HG03039 (cell line): ENCODE measurements at regions not wholly inside any gene's neighbourhood (a gene's known extent, or its start where the extent isn't known, plus 50 kb on each side); places are given as distances from the start of the nearest gene placed in this dataset.
"Not testable (repeated sequence)": the region's sequence is repeated elsewhere in the genome, so short reads cannot be mapped to it uniquely, and the experiment has no call there.

ENCODE experiments used
- ATAC-seq: cut with Tn5 transposase; IDR thresholded peaks from one replicate; pipeline ENCODE4 v1.9.1; 2021; ENCODE audit warnings: mild to moderate bottlenecking, moderate library complexity; ENCODE audit not compliant: unreplicated experiment

DNA sequence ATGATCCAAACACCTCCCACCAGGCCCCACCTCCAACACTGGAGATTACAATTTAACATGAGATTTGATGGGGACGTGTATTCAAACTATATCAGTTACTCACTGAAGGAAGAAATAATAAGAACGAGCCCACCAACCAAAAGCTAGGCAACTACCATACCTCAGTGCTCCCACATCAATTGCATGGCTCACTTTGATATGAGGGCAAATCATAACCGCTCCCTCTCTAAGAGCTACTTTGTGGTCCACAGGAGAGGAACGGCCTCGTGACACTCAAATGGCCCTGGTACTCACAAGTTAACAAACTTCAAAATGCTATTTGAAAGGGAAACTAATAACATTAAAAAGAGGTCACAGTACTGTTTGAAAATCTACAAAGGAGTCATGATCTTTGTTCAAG lies 170.7 kb upstream of the SLC7A11 start:
- no peak for ATAC-seq

- no peak for ATAC-seq
These were observed 168.1 kb upstream of the SLC7A11 start for GRCh38 chr4:138410266-138410665.

DNA sequence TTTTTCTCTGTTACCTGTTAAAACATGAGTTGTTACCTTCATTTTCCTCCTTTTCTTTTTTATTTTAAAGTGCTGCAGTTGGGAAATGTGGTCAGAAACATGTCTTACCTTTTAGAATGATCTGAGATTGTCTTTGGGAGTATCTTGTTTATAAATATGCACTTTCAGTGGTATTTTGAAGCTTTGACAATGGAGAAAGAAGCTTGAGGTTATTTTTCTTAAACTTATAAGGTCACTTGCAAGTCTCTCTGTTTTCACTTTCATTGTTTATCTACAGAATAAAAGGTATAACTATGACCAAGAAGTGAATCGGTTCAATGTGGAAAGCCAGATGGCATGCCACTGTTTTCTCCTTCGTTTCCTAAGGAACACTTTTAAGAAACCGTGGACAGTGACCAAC lies 167.5 kb upstream of the SLC7A11 start:
- ATAC-seq: no peak

GRCh38 chr4:138408758-138409157 lies 166.6 kb upstream of the SLC7A11 start:
- no peak for ATAC-seq

- ATAC-seq: no peak
These were observed 165.2 kb upstream of the SLC7A11 start for GRCh38 chr4:138407329-138407728.

DNA sequence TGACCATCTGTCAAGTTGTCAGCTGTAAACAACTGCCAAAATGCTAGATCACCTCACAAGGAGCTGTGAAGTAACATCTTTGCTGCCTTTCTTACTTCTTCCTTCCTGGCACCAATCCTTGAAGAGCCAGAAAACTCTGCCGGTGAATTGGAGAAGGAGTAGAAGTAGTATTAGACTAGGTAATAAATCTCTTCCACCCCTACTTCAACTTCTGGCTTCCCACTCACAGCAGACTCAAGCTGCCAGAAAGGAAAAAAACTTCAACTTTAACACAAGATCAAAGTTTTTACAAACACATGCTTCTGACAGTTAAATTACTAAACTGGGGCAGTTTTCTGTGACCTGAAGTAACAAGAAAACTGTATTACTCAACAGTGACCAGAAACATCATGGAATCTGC lies 164.7 kb upstream of the SLC7A11 start:
- ATAC-seq: no peak

DNA sequence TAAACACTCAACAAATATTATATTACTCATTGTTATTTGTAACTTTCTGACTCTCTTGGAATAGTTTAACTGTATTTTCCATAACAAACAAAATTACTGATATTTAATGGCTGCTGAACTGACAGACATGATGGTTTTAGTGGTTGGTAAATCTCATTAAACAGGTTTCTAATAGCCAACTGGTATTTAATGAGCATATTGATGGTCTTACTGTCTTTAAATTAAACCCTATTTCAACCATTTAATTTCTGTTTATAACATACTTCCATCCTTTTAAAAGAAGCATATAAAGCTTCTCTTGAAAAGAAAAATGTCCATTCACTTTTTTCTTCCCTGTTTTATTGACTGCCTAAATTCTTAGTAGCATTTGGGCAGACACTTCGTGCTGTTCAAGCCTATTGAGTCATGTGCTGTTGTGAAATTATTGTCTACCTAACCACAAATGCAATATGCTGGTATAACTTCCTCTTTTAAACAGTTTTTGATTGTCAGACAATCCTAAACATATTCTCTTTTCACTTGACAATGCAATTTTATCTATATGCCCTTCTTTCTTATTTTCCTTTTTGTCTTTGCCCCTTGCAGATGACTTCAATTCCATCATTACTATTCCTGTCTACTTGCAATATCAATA lies 163.9 kb upstream of the SLC7A11 start:
- ATAC-seq: peak; percentile 55

GRCh38 chr4:138405466-138405891 lies 163.3 kb upstream of the SLC7A11 start:
- ATAC-seq: peak; percentile 63

DNA sequence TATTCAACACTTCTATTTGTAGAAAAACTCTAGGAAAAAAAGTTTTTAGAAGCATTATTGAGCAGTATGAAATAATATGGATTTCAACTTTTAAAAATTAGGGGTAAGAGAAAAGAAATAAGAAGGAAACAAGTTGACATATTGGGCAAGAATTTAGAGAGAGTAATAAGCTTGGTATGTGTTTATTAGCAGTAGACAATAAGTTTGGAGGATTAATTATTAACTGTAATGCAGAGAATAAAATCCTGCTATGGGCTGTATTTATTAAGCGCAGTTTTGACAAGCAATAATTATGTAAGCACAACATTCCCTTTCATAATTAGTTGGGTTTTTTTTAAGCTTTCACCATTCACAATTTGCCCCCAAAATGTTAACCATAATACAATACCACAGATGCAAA lies 162.7 kb upstream of the SLC7A11 start:
- ATAC-seq: no peak

DNA sequence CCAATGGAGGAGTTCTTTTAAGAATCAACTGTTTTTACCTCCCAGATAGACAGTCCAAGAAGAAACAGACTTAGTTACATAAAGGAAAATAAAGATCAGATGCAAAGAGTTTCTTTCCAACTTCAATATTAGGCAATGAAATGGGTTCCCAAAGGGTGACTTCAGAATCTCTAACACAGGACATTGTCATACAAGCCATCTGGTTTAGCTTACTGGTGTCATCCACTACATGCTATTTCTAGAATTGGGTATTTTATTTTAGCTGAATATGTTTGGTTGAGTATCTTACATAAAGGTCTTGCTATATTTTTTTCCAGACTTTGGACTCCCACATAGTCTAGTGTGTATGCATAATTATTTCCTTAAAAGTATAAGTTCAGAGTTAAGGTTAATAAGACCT lies 162.1 kb upstream of the SLC7A11 start:
- ATAC-seq: no peak

- no peak for ATAC-seq
These were observed 159.2 kb upstream of the SLC7A11 start for GRCh38 chr4:138401334-138401733.

DNA sequence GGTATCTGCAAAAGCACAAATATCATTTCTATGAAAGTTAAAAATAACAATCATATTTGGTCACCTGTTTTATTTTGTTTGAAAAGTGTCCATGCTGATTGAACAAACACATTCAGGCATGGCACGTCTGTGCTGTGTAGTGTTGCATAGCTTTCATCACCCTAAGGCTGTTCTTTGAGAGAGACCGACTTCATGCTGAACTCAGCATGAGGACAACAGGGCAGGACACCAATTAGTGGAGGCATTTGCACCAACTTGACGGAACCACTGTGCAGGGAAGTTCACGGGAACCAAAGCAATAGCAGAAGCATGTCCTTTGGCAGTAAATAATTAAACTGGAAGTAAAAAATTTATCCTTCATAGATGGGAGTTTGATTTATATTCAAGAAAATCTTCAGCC lies 158.4 kb upstream of the SLC7A11 start:
- no peak for ATAC-seq

DNA sequence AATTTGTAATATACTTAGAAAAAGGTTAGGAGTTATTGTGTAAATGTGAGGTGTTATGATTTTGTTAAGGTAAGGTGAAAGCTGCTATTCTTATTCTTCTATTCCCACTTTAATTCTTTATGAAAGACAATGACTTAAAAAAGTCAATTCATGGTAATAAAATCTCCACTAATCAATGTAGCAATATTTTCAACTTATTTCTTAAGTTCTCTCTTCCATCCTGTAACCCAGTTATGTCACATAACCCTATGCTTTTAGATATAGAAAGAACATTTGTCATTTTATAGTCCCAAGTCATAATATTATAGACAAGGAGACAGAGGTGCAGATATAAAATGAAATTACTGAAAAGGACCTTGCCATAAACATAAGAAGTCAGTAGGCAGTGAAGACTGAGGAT lies 157.9 kb upstream of the SLC7A11 start:
- no peak for ATAC-seq

GRCh38 chr4:138399081-138399480 lies 156.9 kb upstream of the SLC7A11 start:
- no peak for ATAC-seq

DNA sequence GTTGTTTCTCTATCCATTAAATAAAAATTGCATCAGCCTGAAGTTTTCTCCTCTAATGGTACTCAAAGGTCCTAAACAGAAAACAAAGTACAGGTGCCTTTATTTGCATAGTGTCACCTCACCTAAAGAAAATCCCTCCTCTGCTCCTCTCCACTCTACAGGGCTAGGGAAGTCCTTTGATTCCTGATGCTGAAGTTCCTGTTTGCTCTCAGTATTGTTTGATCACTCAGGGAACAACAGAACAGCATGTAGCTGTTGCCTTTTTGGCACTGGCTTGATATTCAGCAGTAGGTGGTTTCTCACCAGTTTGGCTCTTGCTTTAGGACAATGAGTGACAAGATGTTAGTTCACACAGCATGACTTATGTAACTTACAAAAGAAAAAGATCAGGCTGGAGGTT lies 156.2 kb upstream of the SLC7A11 start:
- no peak for ATAC-seq

DNA sequence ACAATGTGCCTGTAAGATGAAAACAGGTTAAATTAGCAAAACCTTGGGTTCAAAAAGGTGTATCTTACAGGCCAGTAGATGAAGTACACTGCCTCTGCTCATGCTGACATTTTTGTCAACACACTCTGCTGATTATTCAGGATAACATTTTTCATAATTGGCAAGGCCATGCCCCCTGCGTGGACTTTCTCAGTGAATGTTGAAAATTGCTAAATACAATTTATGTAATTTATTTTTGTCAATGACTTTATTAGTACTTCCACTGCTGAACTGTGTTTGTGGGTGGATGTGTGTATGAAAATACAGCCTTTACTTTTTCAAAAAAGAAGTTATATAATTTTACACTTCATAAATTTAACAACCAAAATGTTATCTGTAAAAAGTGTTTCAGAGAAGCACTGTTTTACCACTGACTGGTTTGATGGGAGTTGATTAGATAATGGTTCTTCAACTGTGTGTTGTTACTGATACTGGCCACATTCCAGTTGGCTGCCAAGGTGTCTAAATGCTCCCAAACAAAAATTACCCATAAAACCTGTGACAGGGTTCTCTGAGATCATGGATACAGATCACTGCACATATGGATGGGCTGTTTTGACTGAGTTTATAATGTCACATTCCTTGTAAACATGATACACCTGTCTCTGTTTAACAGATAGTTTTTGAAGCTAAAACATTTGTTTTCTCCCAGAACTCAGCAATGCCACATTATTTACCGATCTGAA lies 151.9 kb upstream of the SLC7A11 start:
- no peak for ATAC-seq

- ATAC-seq: no peak
These were observed 150.7 kb upstream of the SLC7A11 start for GRCh38 chr4:138392751-138393308.

DNA sequence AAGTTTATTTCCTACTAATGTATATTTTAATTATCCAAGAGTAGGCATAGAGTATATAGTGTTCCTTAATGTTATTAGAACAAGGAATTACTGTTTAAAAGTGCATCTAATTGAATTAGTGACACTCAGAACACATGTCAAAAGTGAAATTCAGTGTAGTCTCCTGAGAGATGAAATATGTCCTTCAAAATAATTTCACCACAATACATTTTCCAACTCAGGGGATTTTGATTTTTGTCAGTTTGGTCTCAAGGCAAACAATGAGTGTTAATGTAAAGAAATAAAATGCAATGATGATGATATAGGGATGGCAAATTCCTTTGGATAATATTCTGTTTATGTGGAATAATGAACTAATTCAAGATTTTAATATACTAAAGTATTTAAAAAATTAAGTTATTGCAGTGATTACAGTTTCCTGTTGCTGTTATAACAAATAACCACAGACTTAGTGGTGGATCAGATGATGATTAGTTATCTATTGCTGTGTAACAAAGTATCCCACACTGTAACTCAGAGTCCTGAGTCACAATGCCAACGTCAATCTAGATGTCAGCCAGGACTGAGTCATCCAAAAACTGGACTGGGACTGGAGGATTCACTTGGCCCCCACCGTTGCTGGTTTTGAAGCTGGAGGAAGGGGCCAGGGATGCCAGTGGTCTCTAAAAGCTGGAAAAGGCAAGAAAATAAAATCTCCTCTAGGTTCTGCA lies 148.0 kb upstream of the SLC7A11 start:
- ATAC-seq: no peak

DNA sequence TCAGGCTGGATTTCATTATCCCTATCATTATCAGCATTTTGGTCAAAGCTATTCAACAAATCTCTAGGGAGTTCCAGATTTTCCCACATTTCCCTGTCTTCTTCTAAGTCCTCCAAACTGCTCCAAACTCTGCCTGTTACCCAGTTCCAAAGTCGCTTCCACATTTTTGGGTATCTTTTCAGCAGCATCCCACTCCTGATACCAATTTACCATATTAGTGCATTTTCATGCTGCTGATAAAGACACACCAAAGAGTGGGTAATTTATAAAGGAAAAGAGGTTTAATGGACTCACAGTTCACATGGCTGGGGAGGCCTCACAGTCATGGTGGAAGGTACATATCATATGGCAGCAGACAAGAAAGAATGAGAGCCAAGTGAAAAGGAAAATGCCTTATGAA lies 132.8 kb upstream of the SLC7A11 start:
- ATAC-seq: no peak

DNA sequence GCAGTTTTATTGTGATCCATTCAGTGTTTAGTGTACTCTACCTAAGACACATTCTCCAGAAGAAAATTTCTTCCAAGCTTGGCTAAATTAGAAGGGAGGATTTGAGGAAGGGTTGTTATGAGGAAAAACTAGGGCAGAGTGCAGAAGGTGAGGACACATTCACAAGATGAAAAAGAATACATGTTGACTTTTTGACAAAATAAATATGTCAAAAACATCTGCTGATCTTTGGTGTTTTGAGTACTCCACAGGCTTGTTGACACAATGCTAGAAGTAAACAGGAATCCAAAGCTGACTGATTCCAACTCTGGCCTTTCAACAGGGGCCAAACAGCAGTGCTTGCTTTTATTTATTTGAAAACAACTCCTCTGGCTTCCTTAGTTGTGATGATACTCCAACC lies 125.8 kb upstream of the SLC7A11 start:
- ATAC-seq: no peak

DNA sequence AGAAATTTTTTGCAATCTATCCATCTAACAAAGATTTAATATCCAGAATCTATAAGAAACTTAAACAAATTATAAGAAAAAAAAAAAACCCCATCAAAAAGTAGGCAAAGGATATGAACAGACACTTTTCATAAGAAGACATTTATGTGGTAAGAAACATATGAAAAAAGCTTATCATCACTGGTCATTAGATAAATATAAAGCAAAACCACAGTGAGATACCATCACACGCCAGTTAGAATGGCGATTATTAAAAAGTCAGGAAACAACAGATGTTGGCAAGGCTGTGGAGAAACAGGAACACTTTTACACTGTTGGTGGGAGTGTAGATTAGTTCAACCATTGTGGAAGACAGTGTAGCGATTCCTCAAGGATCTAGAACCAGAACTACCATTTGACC lies 110.3 kb upstream of the SLC7A11 start:
- not testable (repeated sequence) for ATAC-seq

DNA sequence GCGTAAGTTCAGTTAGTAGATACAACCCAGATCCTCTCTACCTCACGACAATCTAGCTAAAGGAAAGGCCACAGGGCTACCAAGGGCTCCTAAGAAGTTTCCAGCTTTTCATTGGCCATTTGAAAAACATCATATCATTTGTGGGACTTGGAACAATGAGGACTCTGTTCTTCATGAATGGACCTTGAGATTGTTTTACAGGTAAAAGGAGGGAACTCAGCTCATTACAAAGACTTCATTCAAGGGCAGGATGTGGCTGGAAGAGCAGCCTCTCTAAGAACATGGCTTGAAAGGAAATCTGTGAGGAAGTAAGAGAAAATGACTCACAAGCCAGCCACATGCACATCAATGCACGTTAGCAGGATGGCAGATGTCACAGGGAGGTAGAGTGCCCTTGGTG lies 105.9 kb upstream of the SLC7A11 start:
- ATAC-seq: no peak
